Brain pericyte (primary cell): ENCODE measurements at regions not wholly inside any gene's neighbourhood (a gene's known extent, or its start where the extent isn't known, plus 50 kb on each side); places are given as distances from the start of the nearest gene placed in this dataset.
A peak's percentile ranks its signal among the peaks of the same experiment; 100 is the strongest.
"Not testable (repeated sequence)": the region's sequence is repeated elsewhere in the genome, so short reads cannot be mapped to it uniquely, and the experiment has no call there.

Experiments
- DNase-seq: peaks from one replicate; pipeline ENCODE4 v3.0.0-alpha.2; 2012; ENCODE audit warnings: low read depth, low spot score

GRCh38 chr4:106594291-106594952 is 225.8 kb upstream of the GIMD1 start:
- no peak for DNase-seq

- DNase-seq: no peak
Measured at GRCh38 chr4:106588891-106589290, 220.3 kb upstream of the GIMD1 start.

GRCh38 chr4:106587558-106587957 is 219.0 kb upstream of the GIMD1 start:
- no peak for DNase-seq

- no peak for DNase-seq
Measured at GRCh38 chr4:106585915-106586349, 217.4 kb upstream of the GIMD1 start.

GRCh38 chr4:106584337-106584989 is 215.9 kb upstream of the GIMD1 start:
- no peak for DNase-seq

GRCh38 chr4:106583567-106583966 is 215.0 kb upstream of the GIMD1 start:
- peak; percentile 69 for DNase-seq

GRCh38 chr4:106583108-106583507 is 214.5 kb upstream of the GIMD1 start:
- DNase-seq: no peak

GRCh38 chr4:106582103-106582502 is 213.5 kb upstream of the GIMD1 start:
- no peak for DNase-seq

GRCh38 chr4:106579236-106579635 is 210.7 kb upstream of the GIMD1 start:
- DNase-seq: no peak

GRCh38 chr4:106569146-106570031 is 200.8 kb upstream of the GIMD1 start:
- no peak for DNase-seq

GRCh38 chr4:106565727-106566126 is 197.1 kb upstream of the GIMD1 start:
- DNase-seq: no peak

- not testable (repeated sequence) for DNase-seq
Measured at GRCh38 chr4:106563637-106564036, 195.1 kb upstream of the GIMD1 start.

GRCh38 chr4:106551724-106552123 is 183.1 kb upstream of the GIMD1 start:
- no peak for DNase-seq

- DNase-seq: no peak
Measured at GRCh38 chr4:106548446-106549044, 180.0 kb upstream of the GIMD1 start.

- no peak for DNase-seq
Measured at GRCh38 chr4:106546370-106546769, 177.8 kb upstream of the GIMD1 start.

- not testable (repeated sequence) for DNase-seq
Measured at GRCh38 chr4:106542609-106543008, 174.0 kb upstream of the GIMD1 start.

- peak; percentile 15 for DNase-seq
Measured at GRCh38 chr4:106541253-106541652, 172.7 kb upstream of the GIMD1 start.

GRCh38 chr4:106530821-106531220 is 162.2 kb upstream of the GIMD1 start:
- no peak for DNase-seq

- DNase-seq: no peak
Measured at GRCh38 chr4:106530024-106530361, 161.4 kb upstream of the GIMD1 start.

- DNase-seq: no peak
Measured at GRCh38 chr4:106529348-106530023, 160.9 kb upstream of the GIMD1 start.

GRCh38 chr4:106527316-106527715 is 158.7 kb upstream of the GIMD1 start:
- no peak for DNase-seq

GRCh38 chr4:106525425-106525824 is 156.8 kb upstream of the GIMD1 start:
- DNase-seq: not testable (repeated sequence)
